ENCODE measurements at regions not wholly inside any gene's neighbourhood (a gene's known extent, or its start where the extent isn't known, plus 50 kb on each side); places are given as distances from the start of the nearest gene placed in this dataset.

- Mint-ChIP-seq H3K27ac (no peak overlapping the region), H3K4me3 (no peak overlapping the region), H3K27me3 (peaks cover 2% of the 10 kb centered on the region), H3K4me1 (no peaks in the 10 kb centered on the region), H3K9me3 (ENCODE audit: insufficient read depth) (no peaks in the 10 kb centered on the region)
- Histone ChIP-seq H3K4me1 (ENCODE audit: control insufficient read depth in 2 of 2, insufficient read depth in 2 of 2, low read length in 2 of 2) (no peaks in the 10 kb centered on the region), H2AFZ (ENCODE audit: insufficient read depth, low read depth, low read length, poor library complexity, severe bottlenecking) (no peak overlapping the region), H3K9ac (ENCODE audit: low read length) (no peak overlapping the region), H3K27ac (ENCODE audit: low read length in 2 of 2) (no peak overlapping the region), H3K79me2 (ENCODE audit: control insufficient read depth, insufficient read depth, low read length) (no peaks in the 10 kb centered on the region), H4K20me1 (ENCODE audit: control insufficient read depth, insufficient read depth, low read length, poor library complexity, severe bottlenecking) (no peaks in the 10 kb centered on the region), H3K4me3 (ENCODE audit: control extremely low read depth in 1 of 5, extremely low read depth in 1 of 5, insufficient read depth in 1 of 5, low read depth in 2 of 5, low read length in 4 of 5) (no peak overlapping the region), H3K27me3 (replicated peaks in 1 of 4; ENCODE audit: control extremely low read depth in 1 of 4, control insufficient read depth in 3 of 4, insufficient read depth in 4 of 4, low read length in 3 of 4) (no peaks in the 10 kb centered on the region), H3K9me3 (ENCODE audit: control extremely low read depth in 1 of 3, control insufficient read depth in 2 of 3, insufficient read depth in 1 of 3, low read length in 2 of 3) (no peaks in the 10 kb centered on the region), H3K4me2 (replicated peaks; ENCODE audit: low read depth, low read length, poor library complexity, severe bottlenecking) (no peak overlapping the region), H3K36me3 (replicated peaks in 1 of 2; ENCODE audit: control extremely low read depth in 1 of 2, control insufficient read depth in 1 of 2, extremely low read depth in 1 of 2, insufficient read depth in 2 of 2, low read length in 1 of 2) (no peaks in the 10 kb centered on the region)
- DNase-seq (no peak), ATAC-seq (ENCODE audit: low read depth) (no peak)
- ChIA-PET CTCF (no interaction called here), POLR2A (no interaction called here)
- intact Hi-C loops (cut with micrococcal nuclease) = no loop called here
- TF ChIP-seq, protein P1, sequence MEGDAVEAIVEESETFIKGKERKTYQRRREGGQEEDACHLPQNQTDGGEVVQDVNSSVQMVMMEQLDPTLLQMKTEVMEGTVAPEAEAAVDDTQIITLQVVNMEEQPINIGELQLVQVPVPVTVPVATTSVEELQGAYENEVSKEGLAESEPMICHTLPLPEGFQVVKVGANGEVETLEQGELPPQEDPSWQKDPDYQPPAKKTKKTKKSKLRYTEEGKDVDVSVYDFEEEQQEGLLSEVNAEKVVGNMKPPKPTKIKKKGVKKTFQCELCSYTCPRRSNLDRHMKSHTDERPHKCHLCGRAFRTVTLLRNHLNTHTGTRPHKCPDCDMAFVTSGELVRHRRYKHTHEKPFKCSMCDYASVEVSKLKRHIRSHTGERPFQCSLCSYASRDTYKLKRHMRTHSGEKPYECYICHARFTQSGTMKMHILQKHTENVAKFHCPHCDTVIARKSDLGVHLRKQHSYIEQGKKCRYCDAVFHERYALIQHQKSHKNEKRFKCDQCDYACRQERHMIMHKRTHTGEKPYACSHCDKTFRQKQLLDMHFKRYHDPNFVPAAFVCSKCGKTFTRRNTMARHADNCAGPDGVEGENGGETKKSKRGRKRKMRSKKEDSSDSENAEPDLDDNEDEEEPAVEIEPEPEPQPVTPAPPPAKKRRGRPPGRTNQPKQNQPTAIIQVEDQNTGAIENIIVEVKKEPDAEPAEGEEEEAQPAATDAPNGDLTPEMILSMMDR (IDR thresholded peaks at IDR 0.05) = no peak
- TF ChIP-seq EZH2 (IDR thresholded peaks at IDR 0.05; ENCODE audit: borderline replicate concordance, insufficient read depth, low read depth, low read length, poor library complexity, severe bottlenecking) = no peak
- 95% methylated on average over 5 of the region's 15 CpGs for WGBS (ENCODE audit: insufficient coverage)
Measured at GRCh38 chr11:134639586-134640330, 227.7 kb upstream of the B3GAT1 start.

GRCh38 chr11:134638796-134639430 lies 226.9 kb upstream of the B3GAT1 start:
- Mint-ChIP-seq H3K27ac (no peak overlapping the region), H3K4me3 (no peak overlapping the region), H3K9me3 (ENCODE audit: insufficient read depth) (no peaks in the 10 kb centered on the region), H3K4me1 (no peaks in the 10 kb centered on the region), H3K27me3 (peaks cover 2% of the 10 kb centered on the region)
- Histone ChIP-seq H3K36me3 (replicated peaks in 1 of 2; ENCODE audit: control extremely low read depth in 1 of 2, control insufficient read depth in 1 of 2, extremely low read depth in 1 of 2, insufficient read depth in 2 of 2, low read length in 1 of 2) (no peaks in the 10 kb centered on the region), H3K79me2 (ENCODE audit: control insufficient read depth, insufficient read depth, low read length) (no peaks in the 10 kb centered on the region), H3K27ac (ENCODE audit: low read length in 2 of 2) (no peak overlapping the region), H3K9ac (ENCODE audit: low read length) (no peak overlapping the region), H3K9me3 (ENCODE audit: control extremely low read depth in 1 of 3, control insufficient read depth in 2 of 3, insufficient read depth in 1 of 3, low read length in 2 of 3) (no peaks in the 10 kb centered on the region), H3K4me3 (ENCODE audit: control extremely low read depth in 1 of 5, extremely low read depth in 1 of 5, insufficient read depth in 1 of 5, low read depth in 2 of 5, low read length in 4 of 5) (no peak overlapping the region), H2AFZ (ENCODE audit: insufficient read depth, low read depth, low read length, poor library complexity, severe bottlenecking) (no peak overlapping the region), H3K4me1 (ENCODE audit: control insufficient read depth in 2 of 2, insufficient read depth in 2 of 2, low read length in 2 of 2) (no peaks in the 10 kb centered on the region), H3K27me3 (replicated peaks in 1 of 4; ENCODE audit: control extremely low read depth in 1 of 4, control insufficient read depth in 3 of 4, insufficient read depth in 4 of 4, low read length in 3 of 4) (no peaks in the 10 kb centered on the region), H3K4me2 (replicated peaks; ENCODE audit: low read depth, low read length, poor library complexity, severe bottlenecking) (no peak overlapping the region), H4K20me1 (ENCODE audit: control insufficient read depth, insufficient read depth, low read length, poor library complexity, severe bottlenecking) (no peaks in the 10 kb centered on the region)
- CTCF ChIA-PET = no interaction called here
- DNase-seq = no peak
- POLR2A ChIA-PET = no interaction called here
- intact Hi-C loops (cut with micrococcal nuclease) = no loop called here
- no peak for TF ChIP-seq EZH2 (IDR thresholded peaks at IDR 0.05; ENCODE audit: borderline replicate concordance, insufficient read depth, low read depth, low read length, poor library complexity, severe bottlenecking)
- TF ChIP-seq, protein P1 (IDR thresholded peaks at IDR 0.05) = no peak
- ATAC-seq (ENCODE audit: low read depth) = no peak
- WGBS (ENCODE audit: insufficient coverage) = 53% methylated on average over 10 of the region's 10 CpGs
